Sigmoid colon (tissue), 4 donors: ENCODE measurements at regions not wholly inside any gene's neighbourhood (a gene's known extent, or its start where the extent isn't known, plus 50 kb on each side); places are given as distances from the start of the nearest gene placed in this dataset.

ENCODE experiments used
- CTCF ChIP-seq, 4 experiments: fragments of 450-650 bp in 3 of 4; fragments of 200-600 bp in 1 of 4; IDR thresholded peaks; one replicate each; pipeline ENCODE4 v1.5.1; 2016 to 2019; ENCODE audit warnings: antibody characterized with exemption in 4 of 4, mild to moderate bottlenecking in 3 of 4, moderate library complexity in 2 of 4
- EP300 ChIP-seq, 4 donors: sonication (generic); formaldehyde crosslinking; IDR thresholded peaks; one replicate each; pipeline ENCODE4 v1.6.1; 2017; ENCODE audit warnings: antibody characterized with exemption in 4 of 4

GRCh38 chr1:201665036-201665435 is 126.1 kb downstream of the NAV1 start:
- TF ChIP-seq EP300 (IDR thresholded peaks at IDR 0.05) (no peak), CTCF (IDR thresholded peaks at IDR 0.05) (no peak)
